Transverse colon (tissue), 4 donors: ENCODE measurements at regions not wholly inside any gene's neighbourhood (a gene's known extent, or its start where the extent isn't known, plus 50 kb on each side); places are given as distances from the start of the nearest gene placed in this dataset.
"Not testable (repeated sequence)": the region's sequence is repeated elsewhere in the genome, so short reads cannot be mapped to it uniquely, and the experiment has no call there.

Experiments used
- DNase-seq: peaks from one replicate; pipeline ENCODE4 v3.0.0-alpha.2; 2019
- H3K27ac ChIP-seq, 4 donors: fragments of 200-600 bp; sonication (generic); 2 replicates each; pipeline ENCODE4 v1.5.1; 2016 to 2018; ENCODE audit warnings: inconsistent platforms in 4 of 4
- H3K27me3 ChIP-seq: fragments of 200-600 bp; sonication (generic); 2 replicates; pipeline ENCODE4 v1.5.1; 2017; ENCODE audit warnings: inconsistent platforms
- H3K36me3 ChIP-seq, 4 donors: fragments of 200-600 bp; sonication (generic); 2 replicates each; pipeline ENCODE4 v1.5.1; 2017 to 2019; ENCODE audit warnings: inconsistent platforms in 4 of 4
- H3K4me1 ChIP-seq, 4 donors: fragments of 200-600 bp; sonication (generic); 2 replicates each; pipeline ENCODE4 v1.5.1; 2017 to 2020; ENCODE audit warnings: inconsistent platforms in 4 of 4
- H3K4me3 ChIP-seq, 4 donors: fragments of 200-600 bp; sonication (generic); 1 replicate in 1 of 4; 2 replicates in 3 of 4; pipeline versions ENCODE4 v1.5.1 to v1.6.1; 2017 to 2019; ENCODE audit warnings: inconsistent platforms in 4 of 4
- H3K9me3 ChIP-seq, 2 donors: fragments of 200-600 bp; sonication (generic); 2 replicates each; pipeline ENCODE4 v1.5.1; 2017 to 2019; ENCODE audit warnings: inconsistent platforms in 2 of 2
- EP300 ChIP-seq: sonication (generic); formaldehyde crosslinking; IDR thresholded peaks from one replicate; pipeline ENCODE4 v1.6.1; 2017; ENCODE audit warnings: antibody characterized with exemption, low read depth
- POLR2A ChIP-seq: fragments of 450-650 bp; IDR thresholded peaks from one replicate; pipeline ENCODE4 v1.6.1; 2016; ENCODE audit warnings: antibody characterized with exemption, mild to moderate bottlenecking, moderate library complexity
- POLR2AphosphoS5 ChIP-seq, 3 donors: sonication (generic); formaldehyde crosslinking; IDR thresholded peaks; one replicate each; pipeline ENCODE4 v1.6.1; 2016; ENCODE audit warnings: antibody characterized with exemption in 3 of 3
- WGBS, 2 donors: methylation state at CpG; one replicate each; pipeline ENCODE4 v1.1.5; 2018; ENCODE audit warnings: low coverage in 1 of 2; 5-methylcytosine and 5-hydroxymethylcytosine counted together
- in situ Hi-C, 4 donors: fragments of 200-750 bp; cut with MboI; loops; one replicate each; pipeline versions ENCODE4 v1.15.0 to v1.15.1; 2017; ENCODE audit warnings: low sequenced_read_pairs in 3 of 4, low pct_ligation_motif_present in 1 of 4, low pct_unique_long_range_greater_than_20kb in 1 of 4
- intact Hi-C: fragments of 100-400 bp; cut with DNase I; formaldehyde crosslinking; loops from one replicate; pipeline ENCODE4 v1.15.1; 2023; ENCODE audit warnings: low total_unique reads
- TF ChIP-seq, protein P1 (sequence below), 5 experiments: fragments of 200-600 bp in 3 of 5; fragments of 450-650 bp in 2 of 5; sonication (generic) in 3 of 5; IDR thresholded peaks; 1 replicate in 2 of 5; 2 replicates in 3 of 5; pipeline ENCODE4 v1.5.1; 2016 to 2017; ENCODE audit warnings: antibody characterized with exemption in 5 of 5, inconsistent platforms in 3 of 5, mild to moderate bottlenecking in 2 of 5, moderate library complexity in 1 of 5

DNA sequence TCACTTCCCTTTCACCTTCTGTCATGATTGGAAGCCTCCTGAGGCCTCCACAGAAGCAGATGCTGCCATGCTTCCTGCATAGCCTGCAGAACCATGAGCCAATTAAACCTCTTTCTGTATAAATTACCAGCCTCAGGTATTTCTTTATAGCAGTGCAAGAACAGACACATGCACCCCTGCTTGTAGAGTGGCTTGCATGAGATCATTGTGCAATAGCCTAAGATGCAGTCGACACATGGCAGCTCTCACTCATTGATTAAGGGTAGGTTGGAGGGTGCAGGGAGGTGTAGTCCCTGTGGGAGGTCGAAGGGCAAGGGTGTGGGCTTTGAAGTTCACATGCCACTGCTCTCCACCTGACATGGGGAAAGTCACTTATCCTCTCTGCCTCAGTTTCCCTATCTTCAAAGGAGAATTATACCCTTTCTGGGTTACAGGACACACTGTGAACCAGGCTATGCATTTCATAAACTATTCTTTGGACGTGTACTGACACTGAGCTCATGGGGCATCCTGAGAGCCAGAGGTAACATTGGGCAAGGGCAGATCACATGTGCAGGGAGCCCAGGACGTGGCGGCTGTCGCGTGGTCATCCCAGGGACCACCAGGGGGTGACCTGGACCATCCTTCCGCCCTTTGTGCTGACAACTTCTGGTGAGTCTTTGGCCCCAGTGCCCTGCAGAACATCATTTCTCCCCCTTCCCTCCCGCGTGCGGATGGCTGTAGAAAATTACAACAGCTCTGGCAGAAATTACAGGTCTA, 69.2 kb upstream of the SHANK2 start:
- Histone ChIP-seq H3K27ac (no peak overlapping the region), H3K4me3 (no peak overlapping the region), H3K9me3 (peaks cover 3 to 13% of the 10 kb centered on the region in 2 donors), H3K4me1 (no peaks in the 10 kb centered on the region), H3K27me3 (no peaks in the 10 kb centered on the region), H3K36me3 (no peaks in the 10 kb centered on the region)
- intact Hi-C loops (no loop called here), in situ Hi-C loops (no loop called here)
- DNase-seq, result no peak
- 93% methylated on average over 11 of the region's 11 CpGs; no CpG with 5 or more reads in 1 of the 2 donors for WGBS, 2 donors
- no peak for TF ChIP-seq POLR2AphosphoS5 (IDR thresholded peaks at IDR 0.05)
- no peak for TF ChIP-seq POLR2A
- no peak for TF ChIP-seq EP300
- TF ChIP-seq, protein P1, sequence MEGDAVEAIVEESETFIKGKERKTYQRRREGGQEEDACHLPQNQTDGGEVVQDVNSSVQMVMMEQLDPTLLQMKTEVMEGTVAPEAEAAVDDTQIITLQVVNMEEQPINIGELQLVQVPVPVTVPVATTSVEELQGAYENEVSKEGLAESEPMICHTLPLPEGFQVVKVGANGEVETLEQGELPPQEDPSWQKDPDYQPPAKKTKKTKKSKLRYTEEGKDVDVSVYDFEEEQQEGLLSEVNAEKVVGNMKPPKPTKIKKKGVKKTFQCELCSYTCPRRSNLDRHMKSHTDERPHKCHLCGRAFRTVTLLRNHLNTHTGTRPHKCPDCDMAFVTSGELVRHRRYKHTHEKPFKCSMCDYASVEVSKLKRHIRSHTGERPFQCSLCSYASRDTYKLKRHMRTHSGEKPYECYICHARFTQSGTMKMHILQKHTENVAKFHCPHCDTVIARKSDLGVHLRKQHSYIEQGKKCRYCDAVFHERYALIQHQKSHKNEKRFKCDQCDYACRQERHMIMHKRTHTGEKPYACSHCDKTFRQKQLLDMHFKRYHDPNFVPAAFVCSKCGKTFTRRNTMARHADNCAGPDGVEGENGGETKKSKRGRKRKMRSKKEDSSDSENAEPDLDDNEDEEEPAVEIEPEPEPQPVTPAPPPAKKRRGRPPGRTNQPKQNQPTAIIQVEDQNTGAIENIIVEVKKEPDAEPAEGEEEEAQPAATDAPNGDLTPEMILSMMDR (IDR thresholded peaks at IDR 0.05), result no peak

DNA sequence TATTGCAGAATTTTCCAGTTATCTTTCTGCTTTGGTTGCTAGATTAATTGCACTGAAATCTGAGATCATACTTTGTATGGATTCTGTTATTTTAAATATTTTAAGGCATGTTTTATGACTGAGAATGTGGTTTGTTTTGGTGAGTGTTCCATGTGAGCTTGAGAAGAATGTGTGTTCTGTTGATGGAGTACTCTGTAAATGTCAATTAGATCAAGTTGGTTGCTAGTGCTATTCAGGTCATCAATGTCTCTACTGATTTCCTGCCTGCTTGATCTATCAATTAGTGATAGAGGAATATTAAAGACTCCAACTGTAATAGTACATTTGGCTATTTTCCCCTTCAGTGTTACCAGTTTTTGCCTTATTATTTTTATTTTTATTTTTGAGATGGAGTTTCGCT, 64.3 kb upstream of the SHANK2 start:
- WGBS, 2 donors, result 86% methylated on average over 1 of the region's 1 CpG
- Histone ChIP-seq H3K4me1 (no peaks in the 10 kb centered on the region), H3K4me3 (no peak overlapping the region), H3K36me3 (no peaks in the 10 kb centered on the region), H3K27me3 (no peaks in the 10 kb centered on the region), H3K9me3 (peaks cover 7 to 18% of the 10 kb centered on the region in 2 donors), H3K27ac (no peak overlapping the region)
- no peak for DNase-seq
- in situ Hi-C loops (no loop called here), intact Hi-C loops (no loop called here)
- no peak for TF ChIP-seq POLR2AphosphoS5 (IDR thresholded peaks at IDR 0.05)
- TF ChIP-seq, protein P1 (IDR thresholded peaks at IDR 0.05), result no peak
- no peak for TF ChIP-seq EP300
- no peak for TF ChIP-seq POLR2A

- peaks cover 7 to 14% of the 10 kb centered on the region in 2 donors for H3K9me3 ChIP-seq
- 85 to 95% methylated on average over 7 to 9 of the region's 9 CpGs for WGBS, 2 donors
- H3K27ac ChIP-seq, H3K4me3 ChIP-seq, intact Hi-C loops, H3K27me3 ChIP-seq, in situ Hi-C loops, H3K4me1 ChIP-seq, DNase-seq, H3K36me3 ChIP-seq: not testable (repeated sequence)
Measured at GRCh38 chr11:71312616-71313015, 60.2 kb upstream of the SHANK2 start.

- in situ Hi-C loops (no loop called here), intact Hi-C loops (no loop called here)
Measured at GRCh38 chr11:71311928-71312510, 59.6 kb upstream of the SHANK2 start.

More at GRCh38 chr11:71311928-71312510, 59.6 kb upstream of the SHANK2 start:
- DNase-seq, result peak; percentile 24
- H3K9me3 ChIP-seq, result peaks cover 7 to 8% of the 10 kb centered on the region in 2 donors
- H3K4me1 ChIP-seq, result no peaks in the 10 kb centered on the region
- no peak overlapping the region for H3K4me3 ChIP-seq
- peak overlapping the region in 1 of 4 donors; percentile 45 for H3K27ac ChIP-seq
- 58 to 74% methylated on average over 6 to 15 of the region's 15 CpGs for WGBS, 2 donors
- H3K36me3 ChIP-seq, result no peaks in the 10 kb centered on the region
- TF ChIP-seq POLR2AphosphoS5 (IDR thresholded peaks at IDR 0.05), result no peak
- no peak for TF ChIP-seq POLR2A
- no peak for TF ChIP-seq EP300
- TF ChIP-seq, protein P1 (IDR thresholded peaks at IDR 0.05), result no peak
- H3K27me3 ChIP-seq, result no peaks in the 10 kb centered on the region
